HepG2 (cell line): ENCODE measurements at regions not wholly inside any gene's neighbourhood (a gene's known extent, or its start where the extent isn't known, plus 50 kb on each side); places are given as distances from the start of the nearest gene placed in this dataset.

Experiments used
- ATAC-seq: fragments of 200-7000 bp; cut with Tn5 transposase; 3 replicates; pipeline ENCODE4 v1.9.1; 2020; ENCODE audit warnings: mild to moderate bottlenecking, moderate library complexity
- BruUV-seq: library from RNA; stranded (reverse); fragments of 400-500 nt; replicated peaks from 2 replicates; lab custom pipeline; 2021; lab: Mats Ljungman, UMichigan
- CTCF ChIA-PET: fragments of 300-600 bp; formaldehyde crosslinking; extraction: SDS; loops from one replicate; lab custom pipeline; 2021; ENCODE audit warnings: low total read pairs, inconsistent platforms, low intra/inter-chr PET ratio; lab: Yijun Ruan, JAX
- POLR2A ChIA-PET: fragments of 350-600 bp; sonication (Branson Sonifier 250); formaldehyde crosslinking; loops from one replicate; lab custom pipeline; 2020; ENCODE audit warnings: antibody characterized with exemption, inconsistent platforms; lab: Yijun Ruan, JAX
- DNase-seq: peaks from one replicate; pipeline ENCODE4 v3.0.0-alpha.2; 2015; ENCODE audit warnings: low spot score
- FAIRE-seq: peaks from 3 replicates; lab custom pipeline; 2011; peaks lifted over from hg19 to GRCh38; lab: Jason Lieb, UNC
- H2AFZ ChIP-seq: one replicate; pipeline ENCODE4 v1.6.1; 2011; ENCODE audit warnings: low read length, inconsistent platforms
- H3K27ac ChIP-seq: fragments of 300-600 bp; 3 replicates; pipeline ENCODE4 v1.8.0; 2011; ENCODE audit warnings: mixed run types, mild to moderate bottlenecking, mixed read lengths, low read length, inconsistent platforms; ENCODE audit not compliant: insufficient read depth; ENCODE audit errors: extremely low read length
- H3K27me3 ChIP-seq, 2 experiments: fragments of 200-600 bp in 1 of 2; 2 replicates in 1 of 2; 3 replicates in 1 of 2; pipeline versions ENCODE4 v1.6.0 to v1.8.0; 2011; ENCODE audit warnings: low read length in 2 of 2, mild to moderate bottlenecking in 2 of 2, moderate library complexity in 2 of 2, inconsistent platforms in 1 of 2; ENCODE audit not compliant: insufficient read depth in 2 of 2, control insufficient read depth in 1 of 2
- H3K36me3 ChIP-seq, 2 experiments: fragments of 200-600 bp in 1 of 2; replicated peaks in 1 of 2; 2 replicates in 1 of 2; 3 replicates in 1 of 2; pipeline versions ENCODE4 v1.5.1 to v1.8.0; 2011; ENCODE audit warnings: low read length in 2 of 2, inconsistent platforms in 1 of 2; ENCODE audit not compliant: insufficient read depth in 2 of 2, control insufficient read depth in 1 of 2
- H3K4me1 ChIP-seq: 2 replicates; pipeline ENCODE4 v1.5.1; 2012; ENCODE audit warnings: low read length, inconsistent platforms; ENCODE audit not compliant: insufficient read depth
- H3K4me2 ChIP-seq: 2 replicates; pipeline ENCODE4 v1.6.0; 2011; ENCODE audit warnings: low read depth, low read length, inconsistent platforms
- H3K4me3 ChIP-seq, 3 experiments: fragments of 200-600 bp in 1 of 3; sonication (generic), shearing (Covaris generic) in 1 of 3; replicated peaks in 1 of 3; 2 replicates each; pipeline ENCODE4 v1.5.1; 2011 to 2016; ENCODE audit warnings: low read length in 3 of 3, inconsistent platforms in 2 of 3, low read depth in 2 of 3, mild to moderate bottlenecking in 2 of 3, control low read depth in 1 of 3, mixed read lengths in 1 of 3; ENCODE audit not compliant: insufficient read depth in 1 of 3
- H3K79me2 ChIP-seq: one replicate; pipeline ENCODE4 v1.6.1; 2011; ENCODE audit warnings: low read length, inconsistent platforms; ENCODE audit not compliant: insufficient read depth
- H3K9ac ChIP-seq: 2 replicates; pipeline ENCODE4 v1.6.0; 2011; ENCODE audit warnings: mild to moderate bottlenecking, low read depth, low read length, inconsistent platforms; ENCODE audit not compliant: insufficient read depth
- H3K9me3 ChIP-seq: 2 replicates; pipeline ENCODE4 v1.5.1; 2012; ENCODE audit warnings: mild to moderate bottlenecking, low read length
- H4K20me1 ChIP-seq: 2 replicates; pipeline ENCODE4 v1.6.0; 2011; ENCODE audit warnings: inconsistent platforms, mild to moderate bottlenecking, low read length, moderate library complexity; ENCODE audit not compliant: insufficient read depth
- CBX5 ChIP-seq: sonication (generic); formaldehyde crosslinking; IDR thresholded peaks from 2 replicates; pipeline ENCODE4 v1.4.0; 2020; ENCODE audit warnings: missing genetic modification reagents, borderline replicate concordance
- EEA1 ChIP-seq: sonication (generic); formaldehyde crosslinking; IDR thresholded peaks from 2 replicates; pipeline ENCODE4 v1.5.1; 2020; ENCODE audit warnings: mild to moderate bottlenecking, missing genetic modification reagents, borderline replicate concordance
- GATAD2A ChIP-seq: IDR thresholded peaks from 2 replicates; pipeline ENCODE4 v1.6.1; 2016
- HOXD1 ChIP-seq: sonication (generic); formaldehyde crosslinking; IDR thresholded peaks from 2 replicates; pipeline ENCODE4 v1.5.0; 2020; ENCODE audit warnings: missing genetic modification reagents
- IKZF1 ChIP-seq: fragments of 450-650 bp; IDR thresholded peaks from 2 replicates; pipeline ENCODE4 v1.7.1; 2016
- MED1 ChIP-seq: sonication (generic); formaldehyde crosslinking; IDR thresholded peaks from 2 replicates; pipeline ENCODE4 v1.4.0; 2020; ENCODE audit warnings: missing genetic modification reagents
- SIN3B ChIP-seq: fragments of 150-350 bp; IDR thresholded peaks from 2 replicates; pipeline ENCODE4 v1.6.1; 2014; ENCODE audit warnings: low read length
- U2AF2 ChIP-seq: fragments of 200-400 bp; formaldehyde crosslinking; IDR thresholded peaks from 2 replicates; pipeline ENCODE4 v1.6.1; 2017; ENCODE audit warnings: low read depth, mild to moderate bottlenecking, low read length
- ZBTB7B ChIP-seq: sonication (generic); formaldehyde crosslinking; IDR thresholded peaks from 2 replicates; pipeline ENCODE4 v1.4.0; 2020; ENCODE audit warnings: missing genetic modification reagents
- ZC3H4 ChIP-seq: sonication (generic); formaldehyde crosslinking; IDR thresholded peaks from 2 replicates; pipeline ENCODE4 v1.4.0; 2020; ENCODE audit warnings: missing genetic modification reagents, borderline replicate concordance
- ZFP62 ChIP-seq: sonication (generic); formaldehyde crosslinking; IDR thresholded peaks from 2 replicates; pipeline ENCODE4 v1.4.0; 2020; ENCODE audit warnings: missing genetic modification reagents
- ZNF367 ChIP-seq: sonication (generic); formaldehyde crosslinking; IDR thresholded peaks from 2 replicates; pipeline ENCODE4 v1.4.0; 2020; ENCODE audit warnings: missing genetic modification reagents, borderline replicate concordance
- ZNF383 ChIP-seq: sonication (generic); formaldehyde crosslinking; IDR thresholded peaks from 2 replicates; pipeline ENCODE4 v1.4.0; 2020; ENCODE audit warnings: missing genetic modification reagents, mild to moderate bottlenecking, borderline replicate concordance
- ZSCAN31 ChIP-seq: sonication (generic); formaldehyde crosslinking; IDR thresholded peaks from 2 replicates; pipeline ENCODE4 v1.5.0; 2020; ENCODE audit warnings: low read depth, mild to moderate bottlenecking, missing genetic modification reagents
- WGBS: methylation state at CpG from one replicate; pipeline ENCODE4 v1.1.6; 2017; ENCODE audit warnings: low lambda C conversion rate; 5-methylcytosine and 5-hydroxymethylcytosine counted together
- in situ Hi-C: cut with HindIII; loops from 2 replicates; pipeline ENCODE4 v1.10.0; 2017; ENCODE audit warnings: low pct_unique_long_range_greater_than_20kb; ENCODE audit not compliant: extremely low pct_ligation_motif_present
- intact Hi-C: fragments of 100-400 bp; cut with micrococcal nuclease; formaldehyde crosslinking; loops from one replicate; pipeline ENCODE4 v1.10.0; 2022; ENCODE audit not compliant: unreplicated experiment
- TF ChIP-seq, protein P1 (sequence below): IDR thresholded peaks from 2 replicates; pipeline ENCODE4 v1.6.1; 2016; ENCODE audit warnings: missing genetic modification reagents, missing compliant biosample characterization

DNA sequence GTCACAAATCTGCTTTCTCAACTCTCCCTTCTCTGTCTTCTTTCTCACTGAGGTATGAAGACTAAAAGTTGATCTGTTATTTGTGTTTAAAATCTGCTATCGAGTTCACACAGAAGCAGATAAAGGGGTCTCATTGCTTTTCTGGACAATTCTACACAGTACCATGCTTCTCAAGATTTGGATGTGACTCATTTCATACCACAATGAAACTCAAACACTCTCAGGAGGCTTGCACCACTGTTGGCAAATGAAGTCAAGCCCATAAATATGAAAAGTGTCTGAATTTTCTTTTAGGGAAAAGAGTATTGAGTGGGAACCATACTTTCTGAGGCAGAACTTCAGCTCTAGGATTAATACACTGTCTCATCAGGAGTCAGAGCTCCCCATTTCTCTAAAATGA, 274.6 kb upstream of the CYRIA start (continued):
- TF ChIP-seq, protein P1, sequence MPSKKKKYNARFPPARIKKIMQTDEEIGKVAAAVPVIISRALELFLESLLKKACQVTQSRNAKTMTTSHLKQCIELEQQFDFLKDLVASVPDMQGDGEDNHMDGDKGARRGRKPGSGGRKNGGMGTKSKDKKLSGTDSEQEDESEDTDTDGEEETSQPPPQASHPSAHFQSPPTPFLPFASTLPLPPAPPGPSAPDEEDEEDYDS (CRISPR knock-in tag) = no peak

DNA sequence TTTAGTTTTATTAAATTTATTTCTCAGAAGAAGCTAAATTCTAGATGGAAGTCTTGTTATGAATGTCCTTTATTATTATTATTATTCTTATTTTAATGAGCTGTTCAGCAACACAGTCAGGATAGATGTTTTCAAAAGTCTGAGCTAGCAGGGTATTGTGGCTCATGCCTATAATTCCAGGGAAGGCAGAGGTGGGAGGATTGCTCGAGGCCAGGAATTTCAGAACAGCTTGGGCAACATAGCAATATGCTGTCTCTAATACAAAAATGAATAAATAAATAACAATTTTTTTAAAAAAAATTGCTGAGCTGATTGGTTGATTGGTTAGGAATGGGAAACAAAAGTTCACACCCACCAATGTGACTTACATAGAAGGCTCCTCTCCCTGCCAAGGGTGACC, 274.1 kb upstream of the CYRIA start:
- no TSS peak for BruUV-seq
- Histone ChIP-seq H3K36me3 (no peaks in the 10 kb centered on the region), H3K27me3 (no peaks in the 10 kb centered on the region), H3K4me3 (no peak overlapping the region), H3K79me2 (no peaks in the 10 kb centered on the region), H3K4me2 (no peak overlapping the region), H4K20me1 (no peaks in the 10 kb centered on the region), H3K9me3 (no peaks in the 10 kb centered on the region), H3K27ac (no peak overlapping the region), H3K9ac (no peak overlapping the region), H2AFZ (no peak overlapping the region), H3K4me1 (no peaks in the 10 kb centered on the region)
- no peak for TF ChIP-seq IKZF1
- no peak for TF ChIP-seq ZBTB7B (CRISPR knock-in tag)
- TF ChIP-seq MED1 = no peak
- TF ChIP-seq ZSCAN31 = no peak
- TF ChIP-seq HOXD1 = no peak
- no peak for TF ChIP-seq CBX5
- no peak for TF ChIP-seq GATAD2A (CRISPR knock-in tag)
- TF ChIP-seq EEA1 (CRISPR knock-in tag) = no peak
- TF ChIP-seq U2AF2 = no peak
- no peak for TF ChIP-seq SIN3B
- TF ChIP-seq ZFP62 (CRISPR knock-in tag) = no peak
- TF ChIP-seq ZNF383 (CRISPR knock-in tag) = no peak
- TF ChIP-seq ZC3H4 = no peak
- TF ChIP-seq ZNF367 = no peak
- no peak for FAIRE-seq
- WGBS = 0% methylated on average over 1 of the region's 1 CpG
- no peak for DNase-seq
- intact Hi-C loops = no loop called here
- in situ Hi-C loops = no loop called here
- ChIA-PET CTCF (no interaction called here), POLR2A (no interaction called here)
- ATAC-seq = no peak
